Esophagus muscularis mucosa (tissue), 3 donors: ENCODE measurements at regions not wholly inside any gene's neighbourhood (a gene's known extent, or its start where the extent isn't known, plus 50 kb on each side); places are given as distances from the start of the nearest gene placed in this dataset.

ENCODE experiments used
- POLR2A ChIP-seq: fragments of 450-650 bp; IDR thresholded peaks from one replicate; pipeline ENCODE4 v1.6.1; 2017; ENCODE audit warnings: antibody characterized with exemption, moderate library complexity, mild to moderate bottlenecking, low read depth
- POLR2AphosphoS5 ChIP-seq, 2 donors: sonication (generic); formaldehyde crosslinking; IDR thresholded peaks; one replicate each; pipeline ENCODE4 v1.6.1; 2017; ENCODE audit warnings: antibody characterized with exemption in 2 of 2
- TF ChIP-seq, protein P1 (sequence below), 3 experiments: fragments of 200-600 bp in 2 of 3; fragments of 450-650 bp in 1 of 3; sonication (generic) in 2 of 3; IDR thresholded peaks; one replicate each; pipeline ENCODE4 v1.5.1; 2017 to 2019; ENCODE audit warnings: antibody characterized with exemption in 3 of 3, mild to moderate bottlenecking in 2 of 3, moderate library complexity in 1 of 3

GRCh38 chr11:19291064-19291463, 50.3 kb upstream of the E2F8 start:
- TF ChIP-seq POLR2AphosphoS5 (IDR thresholded peaks at IDR 0.05) (no peak), POLR2A (no peak)
- TF ChIP-seq, protein P1, sequence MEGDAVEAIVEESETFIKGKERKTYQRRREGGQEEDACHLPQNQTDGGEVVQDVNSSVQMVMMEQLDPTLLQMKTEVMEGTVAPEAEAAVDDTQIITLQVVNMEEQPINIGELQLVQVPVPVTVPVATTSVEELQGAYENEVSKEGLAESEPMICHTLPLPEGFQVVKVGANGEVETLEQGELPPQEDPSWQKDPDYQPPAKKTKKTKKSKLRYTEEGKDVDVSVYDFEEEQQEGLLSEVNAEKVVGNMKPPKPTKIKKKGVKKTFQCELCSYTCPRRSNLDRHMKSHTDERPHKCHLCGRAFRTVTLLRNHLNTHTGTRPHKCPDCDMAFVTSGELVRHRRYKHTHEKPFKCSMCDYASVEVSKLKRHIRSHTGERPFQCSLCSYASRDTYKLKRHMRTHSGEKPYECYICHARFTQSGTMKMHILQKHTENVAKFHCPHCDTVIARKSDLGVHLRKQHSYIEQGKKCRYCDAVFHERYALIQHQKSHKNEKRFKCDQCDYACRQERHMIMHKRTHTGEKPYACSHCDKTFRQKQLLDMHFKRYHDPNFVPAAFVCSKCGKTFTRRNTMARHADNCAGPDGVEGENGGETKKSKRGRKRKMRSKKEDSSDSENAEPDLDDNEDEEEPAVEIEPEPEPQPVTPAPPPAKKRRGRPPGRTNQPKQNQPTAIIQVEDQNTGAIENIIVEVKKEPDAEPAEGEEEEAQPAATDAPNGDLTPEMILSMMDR (IDR thresholded peaks at IDR 0.05) = no peak
